Left lung (tissue), 4 donors: ENCODE measurements at regions not wholly inside any gene's neighbourhood (a gene's known extent, or its start where the extent isn't known, plus 50 kb on each side); places are given as distances from the start of the nearest gene placed in this dataset.

ENCODE experiments used
- ATAC-seq: fragments of 200-7000 bp; cut with Tn5 transposase; one replicate; pipeline ENCODE4 v1.9.1; 2020; ENCODE audit warnings: moderate library complexity
- DNase-seq, 4 donors: peaks; one replicate each; pipeline ENCODE4 v3.0.0-alpha.2; 2013 to 2020
- H3K27ac ChIP-seq, 2 donors: fragments of 200-600 bp; sonication (generic) in 1 of 2; one replicate each; pipeline versions ENCODE4 v1.5.0 to v1.8.0; 2020 to 2021
- H3K27me3 ChIP-seq, 2 donors: fragments of 200-600 bp; sonication (generic) in 1 of 2; one replicate each; pipeline versions ENCODE4 v1.5.0 to v1.8.0; 2020 to 2021
- H3K36me3 ChIP-seq, 2 donors: fragments of 200-600 bp; sonication (generic) in 1 of 2; one replicate each; pipeline versions ENCODE4 v1.5.0 to v1.8.0; 2020 to 2021
- H3K4me1 ChIP-seq, 2 donors: fragments of 200-600 bp; one replicate each; pipeline ENCODE4 v1.8.0; 2021
- H3K4me3 ChIP-seq, 2 donors: fragments of 200-600 bp; sonication (generic) in 1 of 2; one replicate each; pipeline versions ENCODE4 v1.5.0 to v1.8.0; 2020 to 2021; ENCODE audit warnings: mild to moderate bottlenecking in 1 of 2
- H3K9me3 ChIP-seq, 2 donors: fragments of 200-600 bp; sonication (generic) in 1 of 2; one replicate each; pipeline versions ENCODE4 v1.5.0 to v1.8.0; 2020 to 2021
- intact Hi-C, 2 donors: fragments of 100-400 bp; cut with DNase I; formaldehyde crosslinking; loops; one replicate each; pipeline versions ENCODE4 v1.11.2 to v1.14.2; 2022
- TF ChIP-seq, protein P1 (sequence below), 2 donors: fragments of 200-600 bp; sonication (generic) in 1 of 2; IDR thresholded peaks; one replicate each; pipeline versions ENCODE4 v1.5.0 to v1.8.0; 2021; ENCODE audit warnings: antibody characterized with exemption in 2 of 2
- donor health status: DM: no; HTN: yes; CAD: no.
- donor health status: DM: no; HTN: no; CAD: no.

DNA sequence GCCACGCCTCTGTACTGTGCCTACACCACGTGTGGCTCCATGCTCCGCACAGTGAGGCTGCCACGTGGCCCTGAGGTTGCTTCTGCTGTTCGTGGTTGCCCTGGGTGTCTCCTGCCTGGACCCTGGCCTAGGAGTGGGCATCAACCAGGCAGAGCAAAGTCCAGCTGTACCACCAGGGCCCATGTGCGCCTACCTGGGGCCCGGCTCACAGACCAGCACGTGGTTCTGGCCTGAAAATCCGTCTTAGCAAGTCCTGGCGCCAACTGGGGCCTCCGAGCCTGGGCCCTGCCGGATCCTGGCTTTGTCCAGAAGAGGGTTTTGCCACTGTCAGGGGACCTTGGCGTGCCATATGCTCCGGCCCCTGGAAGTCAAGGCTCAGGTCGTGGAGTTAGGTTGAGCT lies 107.1 kb upstream of the TTC34 start:
- TF ChIP-seq, protein P1, sequence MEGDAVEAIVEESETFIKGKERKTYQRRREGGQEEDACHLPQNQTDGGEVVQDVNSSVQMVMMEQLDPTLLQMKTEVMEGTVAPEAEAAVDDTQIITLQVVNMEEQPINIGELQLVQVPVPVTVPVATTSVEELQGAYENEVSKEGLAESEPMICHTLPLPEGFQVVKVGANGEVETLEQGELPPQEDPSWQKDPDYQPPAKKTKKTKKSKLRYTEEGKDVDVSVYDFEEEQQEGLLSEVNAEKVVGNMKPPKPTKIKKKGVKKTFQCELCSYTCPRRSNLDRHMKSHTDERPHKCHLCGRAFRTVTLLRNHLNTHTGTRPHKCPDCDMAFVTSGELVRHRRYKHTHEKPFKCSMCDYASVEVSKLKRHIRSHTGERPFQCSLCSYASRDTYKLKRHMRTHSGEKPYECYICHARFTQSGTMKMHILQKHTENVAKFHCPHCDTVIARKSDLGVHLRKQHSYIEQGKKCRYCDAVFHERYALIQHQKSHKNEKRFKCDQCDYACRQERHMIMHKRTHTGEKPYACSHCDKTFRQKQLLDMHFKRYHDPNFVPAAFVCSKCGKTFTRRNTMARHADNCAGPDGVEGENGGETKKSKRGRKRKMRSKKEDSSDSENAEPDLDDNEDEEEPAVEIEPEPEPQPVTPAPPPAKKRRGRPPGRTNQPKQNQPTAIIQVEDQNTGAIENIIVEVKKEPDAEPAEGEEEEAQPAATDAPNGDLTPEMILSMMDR (IDR thresholded peaks at IDR 0.05) = no peak
- ATAC-seq (no peak), DNase-seq (no peak)
- no peak overlapping the region for H3K27ac ChIP-seq
- H3K27me3 ChIP-seq = peaks cover 0 to 37% of the 10 kb centered on the region in 2 donors
- intact Hi-C loops = no loop called here
- no peaks in the 10 kb centered on the region for H3K9me3 ChIP-seq
- no peak overlapping the region for H3K4me3 ChIP-seq
- H3K4me1 ChIP-seq = no peaks in the 10 kb centered on the region
- no peaks in the 10 kb centered on the region for H3K36me3 ChIP-seq

DNA sequence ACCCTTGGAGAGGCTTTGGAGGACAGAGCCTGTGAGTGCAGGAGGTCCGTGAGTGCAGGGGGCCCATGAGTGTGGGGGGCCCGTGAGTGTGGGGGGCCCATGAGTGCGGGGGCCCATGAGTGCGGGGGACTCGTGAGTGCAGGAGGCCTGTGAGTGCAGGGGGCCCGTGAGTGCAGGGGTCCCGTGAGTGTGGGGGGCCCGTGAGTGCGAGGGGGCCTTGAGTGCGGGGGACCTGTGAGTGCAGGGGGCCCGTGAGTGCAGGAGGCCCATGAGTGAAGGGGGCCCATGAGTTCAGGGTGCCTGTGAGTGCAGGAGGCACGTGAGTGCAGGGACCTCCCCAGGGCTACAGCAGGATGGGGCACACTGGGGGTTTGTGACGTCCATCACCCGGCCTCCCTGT lies 108.3 kb upstream of the TTC34 start:
- ATAC-seq = no peak
- intact Hi-C loops = no loop called here

DNA sequence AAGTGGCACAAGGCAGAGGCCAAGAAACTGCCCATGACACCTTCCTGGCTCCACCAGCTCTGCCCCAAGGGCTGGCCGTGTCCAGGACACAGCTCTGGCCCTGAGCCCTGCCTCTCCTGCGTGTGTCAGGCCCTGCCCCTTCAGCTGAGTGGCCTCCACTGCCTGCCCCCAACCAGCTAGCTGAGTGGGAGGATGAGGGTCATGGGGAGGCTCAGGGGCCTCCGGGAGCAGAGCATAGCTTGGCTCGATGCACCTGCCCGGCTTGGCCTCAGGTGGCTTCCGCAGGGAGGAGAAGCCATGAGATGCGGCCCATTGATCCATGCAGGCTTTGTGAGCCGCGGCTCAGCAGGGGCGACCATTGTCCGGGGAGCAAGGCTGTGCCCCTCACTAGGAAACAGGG lies 108.7 kb upstream of the TTC34 start:
- Histone ChIP-seq H3K4me1 (no peaks in the 10 kb centered on the region), H3K36me3 (no peaks in the 10 kb centered on the region), H3K9me3 (no peaks in the 10 kb centered on the region), H3K27me3 (peaks cover 0 to 27% of the 10 kb centered on the region in 2 donors), H3K27ac (no peak overlapping the region), H3K4me3 (no peak overlapping the region)
- TF ChIP-seq, protein P1 (IDR thresholded peaks at IDR 0.05) = no peak
- DNase-seq (no peak), ATAC-seq (no peak)
- intact Hi-C loops = no loop called here

More for the DNA sequence above, 108.3 kb upstream of the TTC34 start:
- H3K36me3 ChIP-seq = no peaks in the 10 kb centered on the region
- no peaks in the 10 kb centered on the region for H3K4me1 ChIP-seq
- TF ChIP-seq, protein P1 (IDR thresholded peaks at IDR 0.05) = no peak
- DNase-seq = no peak
- H3K4me3 ChIP-seq = no peak overlapping the region
- peaks cover 0 to 31% of the 10 kb centered on the region in 2 donors for H3K27me3 ChIP-seq
- no peaks in the 10 kb centered on the region for H3K9me3 ChIP-seq
- no peak overlapping the region for H3K27ac ChIP-seq

DNA sequence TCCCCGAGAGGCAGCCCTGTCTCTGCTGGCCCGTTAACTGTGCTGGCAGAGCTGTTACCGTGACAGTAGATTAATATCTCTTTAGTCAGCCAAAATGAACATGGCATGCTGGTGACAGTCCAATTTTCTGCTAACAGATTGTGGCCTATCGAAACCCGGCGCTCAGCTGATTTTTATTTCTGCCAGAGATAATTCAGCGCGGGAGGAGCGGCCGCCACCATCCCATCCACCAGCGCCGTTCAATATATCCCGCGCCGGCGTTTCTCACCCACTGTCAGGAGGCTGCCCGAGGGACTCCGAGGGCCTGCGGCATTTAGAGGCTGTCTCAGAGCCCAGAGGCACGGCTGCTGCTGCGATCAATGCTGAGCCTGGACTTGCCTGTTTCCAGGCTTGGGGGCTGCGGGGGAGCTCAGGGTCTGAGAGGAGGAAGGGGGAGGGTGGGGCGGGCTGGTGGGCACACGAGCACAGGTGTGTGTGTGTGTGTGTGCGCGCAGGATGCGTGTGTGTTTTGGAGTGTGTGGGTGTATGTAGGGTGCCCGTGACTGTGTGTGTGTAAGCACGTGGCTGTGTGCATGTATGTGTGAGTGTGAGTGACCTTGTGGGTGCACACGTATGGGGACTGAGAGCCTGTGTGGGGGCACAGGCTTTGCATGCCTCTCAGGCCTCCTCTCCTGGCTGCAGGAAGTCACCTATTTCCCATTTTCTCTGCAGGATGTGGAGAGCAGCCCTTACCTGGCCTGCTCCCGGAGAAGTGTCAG lies 109.7 kb upstream of the ACTRT2 start:
- TF ChIP-seq, protein P1 (IDR thresholded peaks at IDR 0.05) = no peak
- Histone ChIP-seq H3K4me3 (no peak overlapping the region), H3K9me3 (no peaks in the 10 kb centered on the region), H3K36me3 (no peaks in the 10 kb centered on the region), H3K27me3 (peaks cover 0 to 13% of the 10 kb centered on the region in 2 donors), H3K27ac (no peak overlapping the region), H3K4me1 (no peaks in the 10 kb centered on the region)
- no peak for DNase-seq
- intact Hi-C loops = no loop called here
- no peak for ATAC-seq

DNA sequence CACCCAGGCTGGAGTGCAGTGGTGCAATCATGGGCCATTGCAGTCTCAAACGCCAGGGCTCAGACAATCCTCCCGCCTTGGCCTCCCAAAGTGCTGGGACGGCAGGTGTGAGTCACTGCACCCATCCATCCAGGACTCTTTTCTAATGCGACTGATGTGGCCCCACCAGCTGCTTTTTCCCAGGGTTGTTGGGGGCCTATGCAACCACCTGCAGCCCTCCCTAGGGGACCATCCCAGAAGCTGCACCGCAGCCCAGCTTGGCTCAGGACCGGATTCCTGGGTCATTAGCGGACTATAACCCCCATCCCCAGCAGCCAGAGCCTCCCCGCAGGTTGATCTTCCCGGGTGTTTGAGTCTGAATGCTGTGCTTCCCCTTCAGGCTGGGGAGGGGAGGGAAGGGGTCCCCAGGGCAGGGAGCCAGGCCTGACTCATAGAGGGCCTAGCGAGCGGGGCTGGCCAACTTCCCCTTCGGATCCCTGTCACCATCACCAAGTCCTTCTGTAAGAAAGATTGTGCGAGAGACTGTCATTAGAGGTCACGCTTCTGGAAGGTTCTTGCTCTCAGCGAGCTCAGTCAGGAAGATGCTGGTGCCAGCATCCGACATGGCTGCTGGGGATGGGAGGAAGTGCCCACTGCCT lies 108.7 kb upstream of the ACTRT2 start:
- TF ChIP-seq, protein P1 (IDR thresholded peaks at IDR 0.05) = no peak
- intact Hi-C loops = no loop called here

More for the DNA sequence above, 108.7 kb upstream of the ACTRT2 start:
- Histone ChIP-seq H3K4me3 (no peak overlapping the region), H3K9me3 (no peaks in the 10 kb centered on the region), H3K27me3 (peaks cover 0 to 6% of the 10 kb centered on the region in 2 donors), H3K27ac (no peak overlapping the region), H3K36me3 (no peaks in the 10 kb centered on the region), H3K4me1 (no peaks in the 10 kb centered on the region)
- ATAC-seq (no peak), DNase-seq (no peak)
